Panc1 (cell line): ENCODE measurements at regions not wholly inside any gene's neighbourhood (a gene's known extent, or its start where the extent isn't known, plus 50 kb on each side); places are given as distances from the start of the nearest gene placed in this dataset.

Experiments
- ATAC-seq: fragments of 200-7000 bp; cut with Tn5 transposase; 2 replicates; pipeline ENCODE4 v1.9.1; 2020; ENCODE audit warnings: mild to moderate bottlenecking, moderate library complexity
- BruUV-seq: library from RNA; stranded (reverse); fragments of 400-500 nt; replicated peaks from 2 replicates; lab custom pipeline; 2021; lab: Mats Ljungman, UMichigan
- CTCF ChIA-PET: fragments of 300-600 bp; sonication (Branson Sonifier 250); formaldehyde crosslinking; loops from one replicate; lab custom pipeline; 2022; ENCODE audit warnings: antibody characterized with exemption; lab: Charles Lee
- POLR2A ChIA-PET: fragments of 300-600 bp; sonication (Branson Sonifier 250); formaldehyde crosslinking; loops from one replicate; lab custom pipeline; 2022; ENCODE audit warnings: antibody characterized with exemption; lab: Charles Lee
- DNase-seq: peaks from one replicate; pipeline ENCODE4 v3.0.0-alpha.2; 2010; ENCODE audit warnings: low read depth, low spot score
- H3K27ac ChIP-seq: 2 replicates; pipeline ENCODE4 v1.5.1; 2011; ENCODE audit warnings: mild to moderate bottlenecking, low read length, inconsistent platforms
- H3K27me3 ChIP-seq: fragments of 200-500 bp; sonication (Bioruptor generic); 2 replicates; pipeline ENCODE4 v1.6.0; 2014; ENCODE audit warnings: low read length, inconsistent platforms; ENCODE audit not compliant: control insufficient read depth, insufficient read depth
- H3K36me3 ChIP-seq: fragments of 200-500 bp; sonication (Bioruptor generic); 2 replicates; pipeline ENCODE4 v1.5.1; 2014; ENCODE audit warnings: inconsistent platforms, mild to moderate bottlenecking, low read length, moderate library complexity; ENCODE audit not compliant: control insufficient read depth, insufficient read depth
- H3K4me1 ChIP-seq: 2 replicates; pipeline ENCODE4 v1.5.1; 2011; ENCODE audit warnings: inconsistent platforms, mild to moderate bottlenecking, low read length, moderate library complexity; ENCODE audit not compliant: control insufficient read depth, insufficient read depth
- H3K4me3 ChIP-seq, 2 experiments: 2 replicates each; pipeline ENCODE4 v1.5.1; 2011 to 2012; ENCODE audit warnings: low read depth in 2 of 2, low read length in 2 of 2, mild to moderate bottlenecking in 2 of 2, inconsistent platforms in 1 of 2, moderate library complexity in 1 of 2
- H3K9me3 ChIP-seq: fragments of 200-500 bp; sonication (Bioruptor generic); 2 replicates; pipeline ENCODE4 v1.5.1; 2014; ENCODE audit warnings: low read depth, mild to moderate bottlenecking, inconsistent platforms, low read length, moderate library complexity; ENCODE audit not compliant: control insufficient read depth, insufficient read depth
- CTCF ChIP-seq: fragments of 450-650 bp; IDR thresholded peaks from 2 replicates; pipeline ENCODE4 v1.5.1; 2017; ENCODE audit warnings: mild to moderate bottlenecking
- POLR2AphosphoS5 ChIP-seq: IDR thresholded peaks from 2 replicates; pipeline ENCODE4 v1.6.1; 2012; ENCODE audit warnings: mild to moderate bottlenecking, low read depth, low read length, moderate library complexity
- REST ChIP-seq, 2 experiments: IDR thresholded peaks; 2 replicates each; pipeline ENCODE4 v1.6.1; 2011 to 2012; ENCODE audit warnings: low read depth in 2 of 2, control low read depth in 1 of 2, low read length in 1 of 2, mild to moderate bottlenecking in 1 of 2, moderate library complexity in 1 of 2; ENCODE audit not compliant: insufficient read depth in 1 of 2
- SIN3A ChIP-seq: IDR thresholded peaks from 2 replicates; pipeline ENCODE4 v1.6.1; 2012; ENCODE audit warnings: low read depth, mild to moderate bottlenecking, low read length, moderate library complexity, borderline replicate concordance; ENCODE audit not compliant: insufficient read depth
- TCF7L2 ChIP-seq: IDR thresholded peaks from 2 replicates; pipeline ENCODE4 v1.6.1; 2011; ENCODE audit warnings: mild to moderate bottlenecking, low read depth, low read length, inconsistent platforms
- in situ Hi-C: cut with HindIII; loops from 2 replicates; pipeline ENCODE4 v1.10.0; 2016; ENCODE audit warnings: low sequenced_read_pairs, low pct_unique_long_range_greater_than_20kb
- intact Hi-C: fragments of 100-400 bp; cut with micrococcal nuclease; formaldehyde crosslinking; loops from one replicate; pipeline ENCODE4 v1.10.0; 2022; ENCODE audit not compliant: unreplicated experiment

GRCh38 chr15:95287720-95288103 lies 1042.8 kb upstream of the NR2F2 start:
- Histone ChIP-seq H3K27me3 (no peaks in the 10 kb centered on the region), H3K9me3 (no peaks in the 10 kb centered on the region), H3K4me3 (no peak overlapping the region), H3K4me1 (no peaks in the 10 kb centered on the region; the same call in 1 of the 2 replicates), H3K36me3 (no peaks in the 10 kb centered on the region), H3K27ac (no peak overlapping the region)
- intact Hi-C loops (no loop called here), in situ Hi-C loops (no loop called here)
- BruUV-seq: no TSS peak
- ChIA-PET CTCF (no interaction called here), POLR2A (no interaction called here)
- no peak for DNase-seq
- no peak for TF ChIP-seq TCF7L2
- no peak for TF ChIP-seq CTCF
- TF ChIP-seq POLR2AphosphoS5: no peak
- no peak for TF ChIP-seq REST (IDR thresholded peaks at IDR 0.05; ENCODE audit: insufficient read depth in 1 of 2, low read depth in 2 of 2, low read length in 1 of 2)
- no peak for TF ChIP-seq SIN3A
- no peak for ATAC-seq

GRCh38 chr15:95288626-95289025 lies 1041.9 kb upstream of the NR2F2 start:
- Histone ChIP-seq H3K4me1 (no peaks in the 10 kb centered on the region; the same call in 1 of the 2 replicates), H3K9me3 (no peaks in the 10 kb centered on the region), H3K36me3 (no peaks in the 10 kb centered on the region), H3K27ac (no peak overlapping the region), H3K27me3 (no peaks in the 10 kb centered on the region), H3K4me3 (no peak overlapping the region)
- BruUV-seq: no TSS peak
- POLR2A ChIA-PET: interaction anchor here (0.6 kb wide), 1 partner anchor 42 kb away, joined by 4 read pairs; no protein-coding TSS in a partner anchor
- in situ Hi-C loops: no loop called here
- TF ChIP-seq TCF7L2: no peak
- no peak for TF ChIP-seq CTCF
- TF ChIP-seq SIN3A: no peak
- no peak for TF ChIP-seq REST (IDR thresholded peaks at IDR 0.05; ENCODE audit: insufficient read depth in 1 of 2, low read depth in 2 of 2, low read length in 1 of 2)
- TF ChIP-seq POLR2AphosphoS5: no peak
- CTCF ChIA-PET: no interaction called here
- intact Hi-C loops: no loop called here
- ATAC-seq (no peak), DNase-seq (no peak)
